ENCODE measurements at regions not wholly inside any gene's neighbourhood (a gene's known extent, or its start where the extent isn't known, plus 50 kb on each side); places are given as distances from the start of the nearest gene placed in this dataset.

- H3K4me3 ChIP-seq (ENCODE audit: low read depth, low read length), result no peak overlapping the region
- no peak for TF ChIP-seq CTCF (IDR thresholded peaks at IDR 0.05; ENCODE audit: low read depth, low read length, missing control alignments)
- DNase-seq (ENCODE audit: low read depth), result no peak
Measured at GRCh38 chr2:16226943-16227664, 286.8 kb downstream of the MYCN start.

GRCh38 chr2:16226381-16226780 is 286.0 kb downstream of the MYCN start:
- H3K4me3 ChIP-seq (ENCODE audit: low read depth, low read length), result no peak overlapping the region
- DNase-seq (ENCODE audit: low read depth), result no peak
- TF ChIP-seq CTCF (IDR thresholded peaks at IDR 0.05; ENCODE audit: low read depth, low read length, missing control alignments), result no peak

GRCh38 chr2:16225545-16225944 is 285.2 kb downstream of the MYCN start:
- TF ChIP-seq CTCF (IDR thresholded peaks at IDR 0.05; ENCODE audit: low read depth, low read length, missing control alignments), result no peak
- H3K4me3 ChIP-seq (ENCODE audit: low read depth, low read length), result no peak overlapping the region
- DNase-seq (ENCODE audit: low read depth), result no peak

GRCh38 chr2:16225071-16225470 is 284.7 kb downstream of the MYCN start:
- DNase-seq (ENCODE audit: low read depth), result no peak
- no peak overlapping the region for H3K4me3 ChIP-seq (ENCODE audit: low read depth, low read length)
- no peak for TF ChIP-seq CTCF (IDR thresholded peaks at IDR 0.05; ENCODE audit: low read depth, low read length, missing control alignments)

GRCh38 chr2:16224298-16225045 is 284.1 kb downstream of the MYCN start:
- no peak overlapping the region for H3K4me3 ChIP-seq (ENCODE audit: low read depth, low read length)
- DNase-seq (ENCODE audit: low read depth), result no peak
- TF ChIP-seq CTCF (IDR thresholded peaks at IDR 0.05; ENCODE audit: low read depth, low read length, missing control alignments), result no peak

- no peak for TF ChIP-seq CTCF (IDR thresholded peaks at IDR 0.05; ENCODE audit: low read depth, low read length, missing control alignments)
- H3K4me3 ChIP-seq (ENCODE audit: low read depth, low read length), result no peak overlapping the region
- DNase-seq (ENCODE audit: low read depth), result no peak
Measured at GRCh38 chr2:16223841-16224177, 283.5 kb downstream of the MYCN start.

Data from GM12864 (cell line).